ENCODE measurements at regions not wholly inside any gene's neighbourhood (a gene's known extent, or its start where the extent isn't known, plus 50 kb on each side); places are given as distances from the start of the nearest gene placed in this dataset.

DNA sequence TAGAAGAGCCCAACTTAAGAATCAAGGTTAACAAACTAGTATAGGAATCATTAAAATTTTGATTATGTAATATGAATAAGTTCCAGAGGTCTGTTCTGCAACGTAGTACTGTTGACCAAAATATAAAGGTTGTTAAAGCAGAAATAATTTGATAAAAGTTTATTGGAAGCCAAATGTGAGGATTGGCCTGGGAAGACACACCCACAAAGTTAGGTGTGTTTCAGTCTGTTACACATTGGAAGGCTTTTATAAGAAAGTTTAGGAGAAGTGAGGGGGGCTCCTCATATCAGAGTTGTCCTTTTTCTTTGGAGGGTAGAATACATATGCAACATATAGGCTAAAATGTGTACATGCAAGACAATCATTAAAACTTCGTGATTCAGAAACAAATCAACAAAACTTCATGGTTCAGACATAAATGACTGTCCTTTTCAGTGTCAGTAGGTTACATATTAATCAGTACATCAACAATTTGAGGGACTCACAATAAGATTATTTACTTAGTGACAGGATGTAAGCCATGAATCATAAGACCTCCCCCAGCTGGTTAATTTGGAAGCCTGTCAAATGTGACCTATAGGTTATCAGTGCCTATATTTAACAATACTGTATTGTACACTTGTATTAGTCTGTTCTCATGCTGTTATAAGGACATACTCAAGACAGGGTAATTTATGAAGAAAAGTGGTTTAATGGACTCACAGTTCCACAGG lies 245.0 kb upstream of the B3GALT2 start:
- no peak overlapping the region for H3K4me3 ChIP-seq
- intact Hi-C loops (cut with DNase I; ENCODE audit: low total_unique reads): no loop called here
- in situ Hi-C loops (cut with MboI; ENCODE audit: low sequenced_read_pairs in 4 of 4): no loop called here
- no peaks in the 10 kb centered on the region for H3K27me3 ChIP-seq
- H3K27ac ChIP-seq: no peak overlapping the region
- TF ChIP-seq POLR2A (IDR thresholded peaks at IDR 0.05) (no peak), CTCF (IDR thresholded peaks at IDR 0.05 in 4 of 5, conservative IDR thresholded peaks at IDR 0.05 in 1 of 5) (no peak)
- no peaks in the 10 kb centered on the region for H3K36me3 ChIP-seq
- no peak for DNase-seq
- no peak for ATAC-seq
- H3K4me1 ChIP-seq: no peaks in the 10 kb centered on the region
- H3K9me3 ChIP-seq: no peaks in the 10 kb centered on the region

DNA sequence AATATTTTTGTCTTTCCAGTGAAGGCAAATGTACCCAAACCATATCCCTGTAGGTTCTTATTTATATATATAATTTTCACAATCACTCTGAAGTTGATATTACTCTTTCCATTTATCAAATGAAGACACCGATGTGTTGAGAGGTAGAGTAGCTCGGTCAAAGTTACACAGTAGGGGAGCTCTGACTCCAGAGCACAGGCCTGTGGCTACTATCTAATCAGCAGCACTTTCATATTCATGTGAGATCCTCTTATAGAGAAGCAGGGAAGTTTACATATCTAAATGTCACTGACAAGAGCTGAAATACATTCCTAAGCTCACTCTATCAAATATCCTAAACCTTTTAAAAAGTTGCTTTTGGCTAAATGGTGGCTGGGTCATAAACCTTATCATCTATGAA lies 241.1 kb upstream of the B3GALT2 start:
- no peaks in the 10 kb centered on the region for H3K9me3 ChIP-seq
- H3K27me3 ChIP-seq: no peaks in the 10 kb centered on the region
- H3K4me1 ChIP-seq: no peaks in the 10 kb centered on the region
- ATAC-seq: no peak
- intact Hi-C loops (cut with DNase I; ENCODE audit: low total_unique reads) (no loop called here), in situ Hi-C loops (cut with MboI; ENCODE audit: low sequenced_read_pairs in 4 of 4) (no loop called here)
- H3K4me3 ChIP-seq: no peak overlapping the region
- H3K27ac ChIP-seq: no peak overlapping the region
- TF ChIP-seq POLR2A (IDR thresholded peaks at IDR 0.05): no peak
- no peak for TF ChIP-seq CTCF (IDR thresholded peaks at IDR 0.05 in 4 of 5, conservative IDR thresholded peaks at IDR 0.05 in 1 of 5)
- no peak for DNase-seq
- no peaks in the 10 kb centered on the region for H3K36me3 ChIP-seq

GRCh38 chr1:193426061-193426460 lies 239.6 kb upstream of the B3GALT2 start:
- in situ Hi-C loops (cut with MboI; ENCODE audit: low sequenced_read_pairs in 4 of 4): no loop called here
- Histone ChIP-seq H3K27ac (no peak overlapping the region), H3K9me3 (no peaks in the 10 kb centered on the region), H3K27me3 (no peaks in the 10 kb centered on the region), H3K4me1 (no peaks in the 10 kb centered on the region), H3K36me3 (no peaks in the 10 kb centered on the region), H3K4me3 (no peak overlapping the region)
- intact Hi-C loops (cut with DNase I; ENCODE audit: low total_unique reads): no loop called here
- ATAC-seq: no peak
- no peak for DNase-seq
- TF ChIP-seq POLR2A (IDR thresholded peaks at IDR 0.05): no peak
- TF ChIP-seq CTCF (IDR thresholded peaks at IDR 0.05 in 4 of 5, conservative IDR thresholded peaks at IDR 0.05 in 1 of 5): no peak

DNA sequence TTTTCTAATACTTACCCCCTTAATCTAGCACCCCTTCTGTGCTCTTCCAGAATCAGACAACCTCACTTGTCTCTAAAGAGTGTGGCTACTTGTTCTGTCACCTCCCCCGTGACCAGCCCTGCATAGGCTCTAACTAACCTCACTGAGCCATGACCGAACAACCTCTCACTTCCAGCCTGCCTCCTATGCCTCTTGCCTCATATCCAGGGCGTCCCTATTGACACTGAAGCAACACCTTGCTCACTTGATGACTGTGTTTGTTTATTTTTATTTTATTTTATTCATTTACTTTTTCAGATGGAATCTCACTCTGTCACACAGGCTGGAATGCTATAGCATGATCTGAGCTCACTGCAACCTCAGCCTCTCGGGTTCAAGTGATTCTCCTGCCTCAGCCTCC lies 235.1 kb upstream of the B3GALT2 start:
- Histone ChIP-seq H3K27me3 (no peaks in the 10 kb centered on the region), H3K4me1 (peaks cover 0 to 4% of the 10 kb centered on the region in 2 donors), H3K9me3 (no peaks in the 10 kb centered on the region), H3K4me3 (no peak overlapping the region), H3K27ac (no peak overlapping the region), H3K36me3 (no peaks in the 10 kb centered on the region)
- TF ChIP-seq POLR2A (IDR thresholded peaks at IDR 0.05) (no peak), CTCF (IDR thresholded peaks at IDR 0.05 in 4 of 5, conservative IDR thresholded peaks at IDR 0.05 in 1 of 5) (no peak)
- in situ Hi-C loops (cut with MboI; ENCODE audit: low sequenced_read_pairs in 4 of 4): no loop called here
- DNase-seq (no peak), ATAC-seq (no peak)
- intact Hi-C loops (cut with DNase I; ENCODE audit: low total_unique reads): no loop called here

GRCh38 chr1:193419295-193419694 lies 232.9 kb upstream of the B3GALT2 start:
- ATAC-seq: no peak
- no peak for DNase-seq
- H3K9me3 ChIP-seq: no peaks in the 10 kb centered on the region
- intact Hi-C loops (cut with DNase I; ENCODE audit: low total_unique reads) (no loop called here), in situ Hi-C loops (cut with MboI; ENCODE audit: low sequenced_read_pairs in 4 of 4) (no loop called here)
- H3K4me3 ChIP-seq: no peak overlapping the region
- peaks cover 0 to 4% of the 10 kb centered on the region in 2 donors for H3K4me1 ChIP-seq
- TF ChIP-seq POLR2A (IDR thresholded peaks at IDR 0.05) (no peak), CTCF (IDR thresholded peaks at IDR 0.05 in 4 of 5, conservative IDR thresholded peaks at IDR 0.05 in 1 of 5) (no peak)
- no peak overlapping the region for H3K27ac ChIP-seq
- no peaks in the 10 kb centered on the region for H3K36me3 ChIP-seq
- no peaks in the 10 kb centered on the region for H3K27me3 ChIP-seq
